Body of pancreas (tissue), 4 donors: ENCODE measurements at regions not wholly inside any gene's neighbourhood (a gene's known extent, or its start where the extent isn't known, plus 50 kb on each side); places are given as distances from the start of the nearest gene placed in this dataset.

Experiments used
- CTCF ChIP-seq, 7 experiments: fragments of 450-650 bp in 4 of 7; fragments of 200-600 bp in 3 of 7; sonication (generic) in 3 of 7; IDR thresholded peaks; one replicate each; pipeline ENCODE4 v1.5.1; 2016 to 2019; ENCODE audit warnings: antibody characterized with exemption in 7 of 7
- POLR2A ChIP-seq, 3 donors: fragments of 450-650 bp; IDR thresholded peaks; one replicate each; pipeline ENCODE4 v1.6.1; 2016; ENCODE audit warnings: antibody characterized with exemption in 3 of 3, mild to moderate bottlenecking in 2 of 3

- TF ChIP-seq POLR2A (IDR thresholded peaks at IDR 0.05) (no peak), CTCF (IDR thresholded peaks at IDR 0.05) (no peak)
Measured at GRCh38 chr2:139613264-139613663, 833.1 kb upstream of the NXPH2 start.
